Stimulated activated memory B cell treated with anti-CD40 and anti-IgM and Interleukin-4, amounts not matched to agents 10 μg/mL and 1 μg/mL and 100 μg/mL, for 72 hours (primary cell): ENCODE measurements at regions not wholly inside any gene's neighbourhood (a gene's known extent, or its start where the extent isn't known, plus 50 kb on each side); places are given as distances from the start of the nearest gene placed in this dataset.

Source experiments
- ATAC-seq: fragments of 150-1000 bp; cut with Tn5 transposase; 2 replicates; pipeline ENCODE4 v1.10.0; 2021
- H3K27ac Mint-ChIP-seq: one replicate; pipeline ENCODE4 v1.8.0; 2022; ENCODE audit warnings: mild to moderate bottlenecking, mixed read lengths
- H3K27me3 Mint-ChIP-seq: one replicate; pipeline ENCODE4 v1.8.0; 2022; ENCODE audit warnings: mixed read lengths
- H3K36me3 Mint-ChIP-seq: one replicate; pipeline ENCODE4 v1.8.0; 2022; ENCODE audit warnings: mixed read lengths
- H3K4me1 Mint-ChIP-seq: one replicate; pipeline ENCODE4 v1.8.0; 2022; ENCODE audit warnings: mixed read lengths
- H3K4me3 Mint-ChIP-seq: one replicate; pipeline ENCODE4 v1.8.0; 2022; ENCODE audit warnings: mild to moderate bottlenecking, moderate library complexity, mixed read lengths
- H3K9me3 Mint-ChIP-seq: one replicate; pipeline ENCODE4 v1.8.0; 2022; ENCODE audit warnings: mixed read lengths

GRCh38 chr2:16406496-16407289 is 258.9 kb downstream of the CYRIA start:
- Mint-ChIP-seq H3K27ac (no peak overlapping the region), H3K36me3 (no peaks in the 10 kb centered on the region), H3K27me3 (no peaks in the 10 kb centered on the region), H3K9me3 (peaks cover 8% of the 10 kb centered on the region), H3K4me1 (no peaks in the 10 kb centered on the region), H3K4me3 (no peak overlapping the region)
- no peak for ATAC-seq

DNA sequence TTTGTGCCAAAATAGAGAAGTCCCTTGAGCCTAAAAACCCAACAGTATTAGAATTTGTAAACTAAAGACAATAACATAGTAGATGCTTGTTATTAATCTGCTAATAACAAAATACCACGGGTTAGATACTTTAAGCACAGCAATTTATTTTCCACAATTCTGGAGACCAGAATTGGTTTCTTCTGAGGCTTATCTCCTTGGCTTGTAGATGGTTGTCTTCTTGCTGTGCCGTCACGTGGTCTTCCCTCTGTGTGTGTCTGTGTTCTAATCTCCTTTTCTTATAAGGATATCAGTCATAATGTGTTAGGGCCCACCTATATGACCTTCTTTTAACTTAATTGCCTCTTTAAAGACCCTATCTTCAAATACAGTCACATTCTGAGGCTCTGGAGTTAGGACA is 260.1 kb downstream of the CYRIA start:
- H3K27me3 Mint-ChIP-seq = no peaks in the 10 kb centered on the region
- H3K4me1 Mint-ChIP-seq = no peaks in the 10 kb centered on the region
- no peaks in the 10 kb centered on the region for H3K36me3 Mint-ChIP-seq
- H3K9me3 Mint-ChIP-seq = peaks cover 4% of the 10 kb centered on the region
- H3K4me3 Mint-ChIP-seq = no peak overlapping the region
- H3K27ac Mint-ChIP-seq = no peak overlapping the region
- no peak for ATAC-seq

DNA sequence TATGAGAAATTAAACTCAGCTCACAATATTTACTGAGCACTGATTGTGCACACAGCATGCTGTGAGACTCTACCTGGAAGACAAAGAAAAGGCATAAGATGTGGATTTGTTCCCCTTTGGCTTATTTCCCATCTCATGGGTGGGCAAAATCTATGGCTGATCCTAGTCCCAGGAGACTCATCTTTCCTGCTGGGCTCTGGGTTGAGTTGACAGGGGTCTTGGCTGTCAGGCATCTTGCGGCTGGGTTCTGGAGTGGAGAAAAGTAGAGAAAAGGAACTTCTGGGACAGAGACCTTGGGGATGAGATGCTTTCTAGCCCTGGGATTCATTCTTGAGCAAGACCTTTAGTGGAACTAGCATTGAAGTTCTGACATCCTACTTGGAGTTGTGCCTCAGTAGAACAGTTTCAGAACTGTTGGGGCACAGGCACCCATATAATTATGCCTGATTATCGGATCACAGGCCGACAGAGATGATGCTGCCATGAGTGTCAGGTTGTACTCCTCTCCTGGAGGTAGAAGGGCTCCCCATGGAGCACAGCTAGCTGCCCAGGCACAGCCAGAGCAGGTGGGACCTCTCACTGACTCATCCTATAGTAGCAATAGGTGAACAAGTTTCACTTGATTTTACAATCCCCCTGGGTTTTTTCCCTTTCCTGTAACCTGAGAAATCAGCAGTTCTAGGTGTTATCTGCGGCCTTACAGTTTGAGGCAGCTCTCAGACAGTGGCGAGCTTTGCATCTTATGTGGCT is 260.9 kb downstream of the CYRIA start:
- ATAC-seq = no peak
- Mint-ChIP-seq H3K27ac (no peak overlapping the region), H3K9me3 (peaks cover under 1% of the 10 kb centered on the region), H3K27me3 (no peaks in the 10 kb centered on the region), H3K36me3 (no peaks in the 10 kb centered on the region), H3K4me1 (no peaks in the 10 kb centered on the region), H3K4me3 (no peak overlapping the region)

- Mint-ChIP-seq H3K9me3 (no peaks in the 10 kb centered on the region), H3K4me1 (no peaks in the 10 kb centered on the region), H3K27me3 (no peaks in the 10 kb centered on the region)
Observed at GRCh38 chr2:16404146-16404545, 261.5 kb downstream of the CYRIA start.

DNA sequence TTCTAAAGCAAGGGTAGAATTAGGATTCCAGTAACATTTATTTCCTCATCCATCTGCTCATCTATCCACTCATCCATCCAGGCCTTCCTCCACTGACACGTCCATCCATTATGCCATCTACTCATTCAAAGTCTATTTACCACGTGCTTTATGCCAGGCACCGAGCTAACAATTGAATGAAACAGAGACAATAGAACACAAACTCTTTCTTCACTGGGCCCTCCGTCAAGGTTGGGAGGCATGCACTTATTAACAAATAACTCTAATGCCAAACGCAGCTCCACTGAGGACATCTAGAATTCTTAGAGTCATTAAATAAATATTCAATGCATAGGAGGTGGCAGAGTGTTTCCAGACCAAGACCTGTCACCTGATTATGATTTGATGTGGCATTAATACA is 262.7 kb downstream of the CYRIA start:
- no peaks in the 10 kb centered on the region for H3K36me3 Mint-ChIP-seq
- H3K4me1 Mint-ChIP-seq = no peaks in the 10 kb centered on the region
- ATAC-seq = no peak
- no peak overlapping the region for H3K4me3 Mint-ChIP-seq
- no peaks in the 10 kb centered on the region for H3K27me3 Mint-ChIP-seq
- no peak overlapping the region for H3K27ac Mint-ChIP-seq
- H3K9me3 Mint-ChIP-seq = no peaks in the 10 kb centered on the region

More at GRCh38 chr2:16404146-16404545, 261.5 kb downstream of the CYRIA start:
- no peak overlapping the region for H3K4me3 Mint-ChIP-seq
- H3K36me3 Mint-ChIP-seq = no peaks in the 10 kb centered on the region
- no peak overlapping the region for H3K27ac Mint-ChIP-seq
- no peak for ATAC-seq

- Mint-ChIP-seq H3K27me3 (no peaks in the 10 kb centered on the region), H3K4me1 (no peaks in the 10 kb centered on the region), H3K4me3 (no peak overlapping the region), H3K9me3 (no peaks in the 10 kb centered on the region), H3K36me3 (no peaks in the 10 kb centered on the region), H3K27ac (no peak overlapping the region)
- no peak for ATAC-seq
Observed at GRCh38 chr2:16401761-16402300, 263.8 kb downstream of the CYRIA start.

DNA sequence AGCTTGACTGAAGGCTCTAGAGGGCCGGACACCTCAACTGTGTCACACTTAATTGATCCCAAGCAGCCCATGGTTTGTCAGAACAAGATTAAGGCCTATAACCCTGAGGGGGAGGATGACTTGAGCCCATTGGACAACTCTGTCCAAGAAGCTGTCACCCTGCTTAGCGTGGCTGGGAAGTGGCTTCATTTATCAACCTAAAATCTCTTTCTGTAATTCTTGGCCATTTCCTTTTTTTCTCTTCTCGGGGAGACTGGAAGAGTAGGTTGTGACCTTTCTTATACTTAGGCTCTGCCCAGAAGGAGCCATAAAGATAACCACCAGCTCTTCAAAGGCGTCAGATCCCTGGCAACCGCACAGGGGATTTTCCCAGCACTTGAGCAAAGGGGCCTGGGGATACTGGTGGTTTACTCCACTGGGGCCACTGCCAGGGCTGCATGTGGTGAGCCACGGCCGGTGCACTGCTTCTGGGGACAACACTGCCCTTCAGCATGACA is 265.5 kb downstream of the CYRIA start:
- Mint-ChIP-seq H3K4me3 (no peak overlapping the region), H3K36me3 (no peaks in the 10 kb centered on the region), H3K27me3 (no peaks in the 10 kb centered on the region), H3K9me3 (no peaks in the 10 kb centered on the region), H3K4me1 (no peaks in the 10 kb centered on the region), H3K27ac (no peak overlapping the region)
- ATAC-seq = no peak

GRCh38 chr2:16398486-16399043 is 267.1 kb downstream of the CYRIA start:
- Mint-ChIP-seq H3K9me3 (no peaks in the 10 kb centered on the region), H3K4me3 (no peak overlapping the region), H3K4me1 (no peaks in the 10 kb centered on the region), H3K36me3 (no peaks in the 10 kb centered on the region), H3K27ac (no peak overlapping the region), H3K27me3 (no peaks in the 10 kb centered on the region)
- no peak for ATAC-seq

- Mint-ChIP-seq H3K9me3 (no peaks in the 10 kb centered on the region), H3K27ac (no peak overlapping the region), H3K4me1 (no peaks in the 10 kb centered on the region), H3K4me3 (no peak overlapping the region), H3K27me3 (no peaks in the 10 kb centered on the region), H3K36me3 (no peaks in the 10 kb centered on the region)
- ATAC-seq = no peak
Observed at GRCh38 chr2:16397681-16398475, 267.8 kb downstream of the CYRIA start.

DNA sequence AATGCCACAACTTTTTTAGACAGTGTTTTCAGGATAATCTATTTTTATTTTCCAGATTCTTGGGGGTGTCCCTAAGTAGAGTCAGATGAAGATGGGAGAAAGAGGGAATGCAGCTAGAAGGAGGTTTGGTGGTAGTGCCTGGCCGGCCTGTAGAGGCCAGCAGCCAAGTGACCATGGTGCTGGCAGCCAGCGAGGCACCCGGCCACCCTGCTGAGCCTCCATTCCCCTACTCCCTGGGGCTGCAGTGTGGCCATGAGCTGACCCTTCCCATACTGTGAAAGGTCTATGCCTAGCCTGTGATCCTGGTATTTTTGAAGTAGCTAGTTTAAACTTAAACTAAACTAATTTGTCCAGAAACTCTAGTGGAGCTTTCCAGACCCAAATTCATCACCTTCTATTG is 268.6 kb downstream of the CYRIA start:
- Mint-ChIP-seq H3K36me3 (no peaks in the 10 kb centered on the region), H3K27me3 (no peaks in the 10 kb centered on the region)
- no peak for ATAC-seq

GRCh38 chr2:16396171-16396570 is 269.5 kb downstream of the CYRIA start:
- Mint-ChIP-seq H3K27ac (no peak overlapping the region), H3K36me3 (no peaks in the 10 kb centered on the region), H3K27me3 (no peaks in the 10 kb centered on the region), H3K4me1 (no peaks in the 10 kb centered on the region), H3K9me3 (peaks cover 2% of the 10 kb centered on the region), H3K4me3 (no peak overlapping the region)
- ATAC-seq = no peak

More for the DNA sequence above, 268.6 kb downstream of the CYRIA start:
- H3K9me3 Mint-ChIP-seq = peaks cover under 1% of the 10 kb centered on the region
- H3K4me1 Mint-ChIP-seq = no peaks in the 10 kb centered on the region
- no peak overlapping the region for H3K4me3 Mint-ChIP-seq
- H3K27ac Mint-ChIP-seq = no peak overlapping the region

DNA sequence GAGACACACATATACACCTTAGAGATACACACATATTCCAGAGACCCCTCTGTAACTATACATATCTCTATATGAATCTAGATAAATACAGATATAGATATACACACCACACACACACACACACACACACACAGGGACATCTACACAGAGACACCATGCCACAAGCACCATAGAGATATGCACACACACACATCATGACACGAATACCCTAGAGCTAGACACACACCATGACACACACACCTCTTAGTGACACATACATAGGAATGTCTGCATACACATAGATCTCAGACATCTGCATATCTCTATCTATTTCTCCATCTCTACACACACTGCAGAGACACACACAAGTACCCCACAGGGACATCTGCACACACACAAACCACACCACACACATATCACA is 270.0 kb downstream of the CYRIA start:
- Mint-ChIP-seq H3K36me3 (no peaks in the 10 kb centered on the region), H3K4me1 (no peaks in the 10 kb centered on the region), H3K9me3 (peaks cover 2% of the 10 kb centered on the region), H3K27me3 (no peaks in the 10 kb centered on the region), H3K4me3 (no peak overlapping the region), H3K27ac (no peak overlapping the region)
- ATAC-seq = no peak

DNA sequence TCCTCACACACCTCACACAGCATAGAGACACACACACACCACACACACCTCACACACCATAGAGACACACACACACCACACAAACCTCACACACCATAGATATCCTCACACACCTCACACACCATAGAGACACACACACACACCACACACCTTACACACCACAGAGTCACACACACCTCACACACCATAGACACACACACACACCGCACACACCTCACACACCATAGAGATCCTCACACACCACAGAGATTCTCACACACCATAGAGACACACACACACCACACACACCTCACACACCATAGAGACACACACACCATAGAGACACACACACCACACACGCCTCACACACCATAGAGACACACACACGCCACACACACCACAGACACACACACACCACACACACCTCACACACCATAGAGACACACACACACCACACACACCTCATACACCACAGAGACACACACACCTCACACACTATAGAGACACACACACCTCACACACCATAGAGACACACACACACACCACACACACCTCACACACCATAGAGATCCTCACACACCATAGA is 270.6 kb downstream of the CYRIA start:
- no peak for ATAC-seq

GRCh38 chr2:16394072-16394985 is 271.3 kb downstream of the CYRIA start:
- Mint-ChIP-seq H3K36me3 (no peaks in the 10 kb centered on the region), H3K9me3 (peaks cover 2% of the 10 kb centered on the region), H3K27me3 (no peaks in the 10 kb centered on the region), H3K4me3 (no peak overlapping the region), H3K27ac (no peak overlapping the region), H3K4me1 (no peaks in the 10 kb centered on the region)
- no peak for ATAC-seq

More for the DNA sequence above, 270.6 kb downstream of the CYRIA start:
- Mint-ChIP-seq H3K27me3 (no peaks in the 10 kb centered on the region), H3K4me1 (no peaks in the 10 kb centered on the region), H3K27ac (no peak overlapping the region), H3K4me3 (no peak overlapping the region), H3K36me3 (no peaks in the 10 kb centered on the region), H3K9me3 (peaks cover 2% of the 10 kb centered on the region)
